Trophoblast cell (in vitro differentiated cells and primary cell): ENCODE measurements at regions not wholly inside any gene's neighbourhood (a gene's known extent, or its start where the extent isn't known, plus 50 kb on each side); places are given as distances from the start of the nearest gene placed in this dataset.

ENCODE experiments used
- DNase-seq, 2 donors: peaks; one replicate each; pipeline ENCODE4 v3.0.0-alpha.2; 2016
- H2AFZ ChIP-seq: 2 replicates; pipeline ENCODE4 v1.6.1; 2013; ENCODE audit warnings: low read length, moderate library complexity, mild to moderate bottlenecking; ENCODE audit not compliant: insufficient read depth, poor library complexity
- H2AK5ac ChIP-seq: 2 replicates; pipeline ENCODE4 v1.6.1; 2013; ENCODE audit warnings: mild to moderate bottlenecking, low read length
- H2BK120ac ChIP-seq: 2 replicates; pipeline ENCODE4 v1.6.1; 2013; ENCODE audit warnings: low read length, mild to moderate bottlenecking, moderate library complexity; ENCODE audit not compliant: insufficient read depth, poor library complexity
- H2BK12ac ChIP-seq: 2 replicates; pipeline ENCODE4 v1.6.1; 2013; ENCODE audit warnings: mild to moderate bottlenecking, low read length, moderate library complexity
- H2BK5ac ChIP-seq: 2 replicates; pipeline ENCODE4 v1.6.1; 2013; ENCODE audit warnings: low read length, low read depth, moderate library complexity, mild to moderate bottlenecking; ENCODE audit not compliant: poor library complexity
- H3K14ac ChIP-seq: 2 replicates; pipeline ENCODE4 v1.6.1; 2013; ENCODE audit warnings: mild to moderate bottlenecking, low read length
- H3K18ac ChIP-seq: 2 replicates; pipeline ENCODE4 v1.6.1; 2013; ENCODE audit warnings: mild to moderate bottlenecking, low read length
- H3K23ac ChIP-seq: 2 replicates; pipeline ENCODE4 v1.6.1; 2013; ENCODE audit warnings: low read length
- H3K27ac ChIP-seq: 2 replicates; pipeline ENCODE4 v1.5.1; 2013; ENCODE audit warnings: low read depth, mild to moderate bottlenecking, inconsistent platforms, low read length, moderate library complexity
- H3K27me3 ChIP-seq: 2 replicates; pipeline ENCODE4 v1.6.1; 2013; ENCODE audit warnings: inconsistent platforms, mild to moderate bottlenecking, low read length, moderate library complexity; ENCODE audit not compliant: insufficient read depth
- H3K36me3 ChIP-seq, 2 experiments: 1 replicate in 1 of 2; 2 replicates in 1 of 2; pipeline ENCODE4 v1.6.1; 2013; ENCODE audit warnings: low read length in 2 of 2, mild to moderate bottlenecking in 2 of 2, moderate library complexity in 1 of 2; ENCODE audit not compliant: insufficient read depth in 2 of 2, control insufficient read depth in 1 of 2
- H3K4ac ChIP-seq: 2 replicates; pipeline ENCODE4 v1.6.1; 2013; ENCODE audit warnings: low read depth, mild to moderate bottlenecking, low read length, moderate library complexity
- H3K4me1 ChIP-seq, 2 experiments: 1 replicate in 1 of 2; 2 replicates in 1 of 2; pipeline ENCODE4 v1.6.1; 2013; ENCODE audit warnings: low read length in 2 of 2, mild to moderate bottlenecking in 2 of 2, moderate library complexity in 1 of 2; ENCODE audit not compliant: insufficient read depth in 2 of 2, control insufficient read depth in 1 of 2
- H3K4me2 ChIP-seq: 2 replicates; pipeline ENCODE4 v1.6.1; 2013; ENCODE audit warnings: inconsistent platforms, mild to moderate bottlenecking, low read length, moderate library complexity
- H3K4me3 ChIP-seq: 2 replicates; pipeline ENCODE4 v1.5.1; 2013; ENCODE audit warnings: mild to moderate bottlenecking, low read depth, low read length, inconsistent platforms
- H3K79me1 ChIP-seq: one replicate; pipeline ENCODE4 v1.6.1; 2013; ENCODE audit warnings: low read length
- H3K79me2 ChIP-seq: 2 replicates; pipeline ENCODE4 v1.6.1; 2013; ENCODE audit warnings: low read length, mild to moderate bottlenecking; ENCODE audit not compliant: control insufficient read depth, insufficient read depth, poor library complexity
- H3K9ac ChIP-seq: 2 replicates; pipeline ENCODE4 v1.6.1; 2013; ENCODE audit warnings: mild to moderate bottlenecking, low read length
- H3K9me3 ChIP-seq: 2 replicates; pipeline ENCODE4 v1.6.1; 2013; ENCODE audit warnings: low read depth, mild to moderate bottlenecking, control low read depth, inconsistent platforms, low read length; ENCODE audit not compliant: insufficient read depth
- H4K12ac ChIP-seq: 2 replicates; pipeline ENCODE4 v1.6.1; 2013; ENCODE audit warnings: low read depth, mild to moderate bottlenecking, low read length, moderate library complexity
- H4K8ac ChIP-seq: 2 replicates; pipeline ENCODE4 v1.6.1; 2013; ENCODE audit warnings: low read depth, mild to moderate bottlenecking, low read length, moderate library complexity
- H4K91ac ChIP-seq: one replicate; pipeline ENCODE4 v1.6.1; 2013; ENCODE audit warnings: low read depth, mild to moderate bottlenecking, low read length, moderate library complexity
- WGBS: extraction: QIAGEN DNeasy Blood & Tissue Kit; methylation state at CpG from one replicate; pipeline ENCODE4 v1.1.7; 2013; ENCODE audit warnings: missing lambda C conversion rate; ENCODE audit not compliant: insufficient read length, insufficient coverage; ENCODE audit errors: extremely low coverage; 5-methylcytosine and 5-hydroxymethylcytosine counted together

DNA sequence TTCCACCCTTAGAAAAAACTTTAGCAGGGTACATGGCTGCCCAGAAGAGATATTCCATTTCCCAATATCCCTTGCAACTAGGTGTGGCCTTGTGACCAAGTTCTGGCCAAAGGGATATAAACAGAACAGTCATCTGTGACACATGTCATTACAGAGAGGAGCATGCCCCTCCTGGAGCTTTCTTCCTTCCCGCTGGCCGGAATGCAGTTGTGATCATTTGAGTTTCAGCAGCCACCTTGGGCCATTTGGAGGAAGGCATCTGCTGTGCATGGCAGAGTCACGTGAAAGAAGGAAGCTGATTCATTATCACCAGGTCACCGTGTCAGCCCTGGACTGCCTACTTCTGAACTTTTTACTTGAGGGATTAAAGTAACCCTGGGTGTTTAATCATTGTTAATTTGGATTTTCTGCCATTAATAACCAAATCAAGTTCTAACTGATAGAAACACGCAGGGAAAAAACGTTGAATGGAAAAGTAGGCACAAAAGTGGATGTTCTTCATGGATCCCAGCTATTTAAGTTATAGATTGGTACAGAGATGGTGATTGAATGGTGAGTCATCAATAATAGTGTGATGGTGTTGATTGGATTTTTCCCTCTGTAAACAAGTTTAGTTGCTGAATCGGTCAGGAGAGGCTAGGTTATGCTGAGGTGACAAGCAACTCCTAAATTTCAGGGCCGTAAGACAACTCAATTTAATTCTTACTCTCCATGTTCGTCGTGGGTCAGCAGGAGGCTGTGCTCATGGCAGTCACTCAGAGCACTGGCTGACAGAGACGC, 80.7 kb upstream of the CCDC167 start:
- no peaks in the 10 kb centered on the region for H3K79me1 ChIP-seq
- H2BK5ac ChIP-seq, result no peak overlapping the region

DNA sequence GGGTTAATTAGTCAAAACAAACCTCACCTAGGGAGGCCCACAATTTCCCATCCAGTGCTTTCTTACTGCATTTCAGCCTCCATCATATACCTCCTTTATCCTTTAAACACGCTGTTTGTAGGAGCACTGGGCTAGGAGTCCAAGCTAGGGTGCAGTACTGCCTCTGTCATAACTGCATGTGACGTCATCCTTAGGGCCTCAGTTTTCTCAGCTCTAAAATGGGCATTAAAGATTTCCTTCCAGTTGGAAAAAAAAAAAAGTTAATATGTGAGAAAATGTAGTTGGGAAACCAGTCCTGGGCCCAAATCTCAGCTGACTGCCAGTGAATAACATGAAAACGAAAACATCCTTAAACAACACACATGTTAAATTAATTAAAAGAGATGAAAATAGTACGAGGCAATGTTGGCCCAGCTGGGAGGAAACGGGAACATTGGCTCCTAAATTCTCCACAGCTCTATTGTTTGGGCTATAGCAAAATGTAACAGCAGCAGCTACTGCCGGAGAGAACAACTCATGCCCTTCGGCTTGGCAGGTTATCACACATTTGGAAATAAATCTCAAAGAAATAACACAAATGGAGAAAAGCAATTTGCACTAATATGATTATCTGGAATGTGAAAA, 79.9 kb upstream of the CCDC167 start:
- H3K4ac ChIP-seq, result no peak overlapping the region
- no peak overlapping the region for H2AK5ac ChIP-seq
- no peak overlapping the region for H2BK120ac ChIP-seq
- H2AFZ ChIP-seq, result no peak overlapping the region
- no peak overlapping the region for H4K8ac ChIP-seq
- H3K4me1 ChIP-seq, result peaks cover 3 to 14% of the 10 kb centered on the region in 2 experiments
- no peak overlapping the region for H3K23ac ChIP-seq
- H3K14ac ChIP-seq, result no peak overlapping the region
- no peaks in the 10 kb centered on the region for H3K36me3 ChIP-seq
- no peak overlapping the region for H2BK5ac ChIP-seq
- H3K27me3 ChIP-seq, result no peaks in the 10 kb centered on the region
- H3K18ac ChIP-seq, result no peak overlapping the region
- no peak overlapping the region for H3K4me2 ChIP-seq
- no peak overlapping the region for H4K91ac ChIP-seq
- no peak for DNase-seq
- no peak overlapping the region for H3K27ac ChIP-seq
- no peak overlapping the region for H4K12ac ChIP-seq
- no peaks in the 10 kb centered on the region for H3K79me2 ChIP-seq
- no peak overlapping the region for H2BK12ac ChIP-seq
- peaks cover 2% of the 10 kb centered on the region for H3K9me3 ChIP-seq
- WGBS, result no CpG with 5 or more reads among the region's 7 CpGs
- no peaks in the 10 kb centered on the region for H3K79me1 ChIP-seq
- no peak overlapping the region for H3K4me3 ChIP-seq
- H3K9ac ChIP-seq, result no peak overlapping the region

More for the DNA sequence above, 80.7 kb upstream of the CCDC167 start:
- Histone ChIP-seq H2AK5ac (no peak overlapping the region), H4K8ac (no peak overlapping the region), H3K27ac (no peak overlapping the region), H3K14ac (no peak overlapping the region), H3K23ac (no peak overlapping the region), H3K4me2 (no peak overlapping the region), H3K18ac (no peak overlapping the region), H3K9ac (no peak overlapping the region), H3K79me2 (no peaks in the 10 kb centered on the region), H3K9me3 (peaks cover 2% of the 10 kb centered on the region), H2AFZ (no peak overlapping the region), H3K27me3 (no peaks in the 10 kb centered on the region), H3K36me3 (no peaks in the 10 kb centered on the region), H3K4me1 (peaks cover 3 to 14% of the 10 kb centered on the region in 2 experiments), H3K4ac (no peak overlapping the region), H2BK12ac (no peak overlapping the region), H4K12ac (no peak overlapping the region), H3K4me3 (no peak overlapping the region), H4K91ac (no peak overlapping the region), H2BK120ac (no peak overlapping the region)
- WGBS, result no CpG with 5 or more reads among the region's 11 CpGs
- DNase-seq, result peak in 1 of 2 donors; percentile 41

DNA sequence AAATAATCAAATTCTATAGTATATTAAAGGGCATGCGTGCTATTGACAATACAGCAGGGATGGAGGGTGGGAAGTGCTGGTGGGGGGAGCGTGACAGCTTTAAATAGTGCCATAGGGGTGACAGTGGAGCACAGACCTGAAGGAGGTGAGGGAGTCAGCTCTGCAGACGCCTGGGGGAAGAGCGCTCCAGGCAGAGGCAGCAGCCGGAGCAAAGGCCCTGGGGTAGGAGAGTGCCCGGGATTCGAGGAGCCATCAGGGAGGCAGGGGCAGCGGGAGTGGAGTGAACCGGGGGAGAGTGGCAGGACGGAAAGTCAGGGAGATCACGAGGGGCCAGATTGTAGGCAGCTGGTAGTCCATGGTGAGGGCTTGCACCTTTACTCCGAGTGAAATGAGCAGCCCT, 78.4 kb upstream of the CCDC167 start:
- Histone ChIP-seq H2BK120ac (no peak overlapping the region), H3K4me3 (no peak overlapping the region), H3K14ac (no peak overlapping the region), H2AK5ac (no peak overlapping the region), H3K36me3 (no peaks in the 10 kb centered on the region), H4K8ac (no peak overlapping the region), H3K4me1 (peaks cover 3 to 14% of the 10 kb centered on the region in 2 experiments), H3K18ac (no peak overlapping the region), H3K4me2 (no peak overlapping the region), H2BK12ac (no peak overlapping the region), H3K4ac (no peak overlapping the region), H3K27ac (no peak overlapping the region), H3K27me3 (no peaks in the 10 kb centered on the region), H3K9ac (no peak overlapping the region), H2BK5ac (no peak overlapping the region), H3K79me1 (no peaks in the 10 kb centered on the region), H3K79me2 (no peaks in the 10 kb centered on the region), H4K12ac (no peak overlapping the region), H2AFZ (no peak overlapping the region), H3K23ac (no peak overlapping the region), H3K9me3 (peaks cover 2% of the 10 kb centered on the region), H4K91ac (no peak overlapping the region)
- peak; percentile 23 to 52 for DNase-seq
- no CpG with 5 or more reads among the region's 12 CpGs for WGBS

DNA sequence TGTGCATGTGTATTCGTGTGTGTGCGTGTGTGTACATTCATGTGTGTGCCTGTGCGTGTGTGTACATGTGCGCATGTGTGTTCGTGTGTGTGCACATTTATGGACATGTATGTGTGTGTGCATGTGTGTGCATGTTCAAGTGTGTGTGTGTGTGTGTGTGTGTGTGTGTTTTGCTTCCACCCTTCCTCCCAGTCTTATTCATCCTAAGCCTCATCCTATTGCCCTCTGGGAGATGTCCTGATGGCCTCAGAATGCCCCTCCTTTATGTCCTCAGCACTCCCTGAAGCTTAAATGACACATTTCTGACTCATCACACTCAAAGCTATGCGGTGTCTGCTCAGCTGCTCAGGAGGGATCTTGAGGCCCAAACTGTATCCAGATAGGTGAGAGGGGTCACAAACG, 76.6 kb upstream of the CCDC167 start:
- H2BK5ac ChIP-seq, result no peak overlapping the region
- no CpG with 5 or more reads among the region's 7 CpGs for WGBS

More for the DNA sequence above, 76.6 kb upstream of the CCDC167 start:
- no peak overlapping the region for H3K18ac ChIP-seq
- H3K79me1 ChIP-seq, result no peaks in the 10 kb centered on the region
- H3K4me1 ChIP-seq, result peaks cover 3 to 14% of the 10 kb centered on the region in 2 experiments
- H2BK120ac ChIP-seq, result no peak overlapping the region
- H2AFZ ChIP-seq, result no peak overlapping the region
- H3K79me2 ChIP-seq, result no peaks in the 10 kb centered on the region
- peak; percentile 35 to 68 for DNase-seq
- H3K27me3 ChIP-seq, result no peaks in the 10 kb centered on the region
- H3K4ac ChIP-seq, result no peak overlapping the region
- no peak overlapping the region for H2AK5ac ChIP-seq
- H3K9me3 ChIP-seq, result peaks cover 2% of the 10 kb centered on the region
- no peak overlapping the region for H4K91ac ChIP-seq
- H2BK12ac ChIP-seq, result no peak overlapping the region
- no peak overlapping the region for H4K8ac ChIP-seq
- no peak overlapping the region for H3K27ac ChIP-seq
- H3K36me3 ChIP-seq, result no peaks in the 10 kb centered on the region
- H4K12ac ChIP-seq, result no peak overlapping the region
- no peak overlapping the region for H3K14ac ChIP-seq
- no peak overlapping the region for H3K4me2 ChIP-seq
- no peak overlapping the region for H3K9ac ChIP-seq
- H3K4me3 ChIP-seq, result peak overlapping the region; percentile 52
- H3K23ac ChIP-seq, result peak overlapping the region; percentile 27
